Keratinocyte (primary cell): ENCODE measurements at regions not wholly inside any gene's neighbourhood (a gene's known extent, or its start where the extent isn't known, plus 50 kb on each side); places are given as distances from the start of the nearest gene placed in this dataset.

Source experiments
- DNase-seq: peaks from one replicate; pipeline ENCODE4 v3.0.0-alpha.2; 2011; ENCODE audit warnings: low read depth, missing footprints, low spot score
- FAIRE-seq: peaks from 2 replicates; lab custom pipeline; 2011; peaks lifted over from hg19 to GRCh38; lab: Jason Lieb, UNC
- H2AFZ ChIP-seq: 2 replicates; pipeline ENCODE4 v1.6.0; 2012; ENCODE audit warnings: low read length, control low read depth, inconsistent platforms; ENCODE audit not compliant: control insufficient read depth
- H3K27ac ChIP-seq: 2 replicates; pipeline ENCODE4 v1.5.1; 2011; ENCODE audit warnings: low read length; ENCODE audit not compliant: control insufficient read depth, insufficient read depth
- H3K27me3 ChIP-seq: 3 replicates; pipeline ENCODE4 v1.6.0; 2011; ENCODE audit warnings: low read length; ENCODE audit not compliant: control insufficient read depth, insufficient read depth; ENCODE audit errors: extremely low read depth
- H3K36me3 ChIP-seq, 2 experiments: 2 replicates in 1 of 2; 3 replicates in 1 of 2; pipeline ENCODE4 v1.5.1; 2011; ENCODE audit warnings: low read length in 2 of 2, mild to moderate bottlenecking in 1 of 2; ENCODE audit not compliant: control insufficient read depth in 2 of 2, insufficient read depth in 2 of 2; ENCODE audit errors: extremely low read depth in 1 of 2
- H3K4me1 ChIP-seq: 3 replicates; pipeline ENCODE4 v1.5.1; 2011; ENCODE audit warnings: low read length; ENCODE audit not compliant: control insufficient read depth, insufficient read depth; ENCODE audit errors: extremely low read depth
- H3K4me2 ChIP-seq: 3 replicates; pipeline ENCODE4 v1.6.0; 2011; ENCODE audit warnings: low read depth, low read length; ENCODE audit not compliant: control insufficient read depth, insufficient read depth; ENCODE audit errors: extremely low read depth
- H3K4me3 ChIP-seq, 3 experiments: fragments of 200-600 bp in 1 of 3; sonication (generic) in 1 of 3; 2 replicates in 2 of 3; 3 replicates in 1 of 3; pipeline ENCODE4 v1.5.1; 2011 to 2016; ENCODE audit warnings: low read length in 3 of 3, mild to moderate bottlenecking in 3 of 3, control low read depth in 2 of 3, inconsistent platforms in 1 of 3, low read depth in 1 of 3, mixed read lengths in 1 of 3, mixed run types in 1 of 3, moderate library complexity in 1 of 3; ENCODE audit not compliant: control insufficient read depth in 2 of 3, insufficient read depth in 2 of 3; ENCODE audit errors: extremely low read depth in 1 of 3
- H3K79me2 ChIP-seq: 2 replicates; pipeline ENCODE4 v1.6.0; 2012; ENCODE audit warnings: low read length; ENCODE audit not compliant: control insufficient read depth, insufficient read depth
- H3K9ac ChIP-seq: 3 replicates; pipeline ENCODE4 v1.6.0; 2011; ENCODE audit warnings: low read length; ENCODE audit not compliant: control insufficient read depth, insufficient read depth; ENCODE audit errors: extremely low read depth
- H3K9me1 ChIP-seq: 3 replicates; pipeline ENCODE4 v1.6.0; 2011; ENCODE audit warnings: low read length; ENCODE audit not compliant: control insufficient read depth, insufficient read depth; ENCODE audit errors: extremely low read depth
- H3K9me3 ChIP-seq: 2 replicates; pipeline ENCODE4 v1.5.1; 2012; ENCODE audit warnings: low read depth, low read length; ENCODE audit not compliant: control insufficient read depth
- H4K20me1 ChIP-seq: 3 replicates; pipeline ENCODE4 v1.6.0; 2011; ENCODE audit warnings: low read length; ENCODE audit not compliant: control insufficient read depth, insufficient read depth; ENCODE audit errors: extremely low read depth
- EZH2 ChIP-seq: IDR thresholded peaks from one replicate; pipeline ENCODE4 v1.6.1; 2012; ENCODE audit warnings: inconsistent platforms, mild to moderate bottlenecking, low read length, moderate library complexity
- dilution Hi-C: fragments of 300-500 bp; cut with MboI; formaldehyde crosslinking; loops from one replicate; pipeline ENCODE4 v1.7.0; 2020; ENCODE audit warnings: low sequenced_read_pairs; ENCODE audit not compliant: extremely low pct_ligation_motif_present
- TF ChIP-seq, protein P1 (sequence below), 3 experiments: IDR thresholded peaks in 1 of 3; conservative IDR thresholded peaks in 1 of 3; optimal IDR thresholded peaks in 1 of 3; 2 replicates in 2 of 3; 3 replicates in 1 of 3; pipeline versions ENCODE3 to v1.5.1; 2011; ENCODE audit warnings: low read length in 3 of 3, mild to moderate bottlenecking in 3 of 3, moderate library complexity in 2 of 3, control low read depth in 1 of 3, inconsistent platforms in 1 of 3; ENCODE audit not compliant: insufficient read depth in 2 of 3; ENCODE audit errors: extremely low read depth in 1 of 3

DNA sequence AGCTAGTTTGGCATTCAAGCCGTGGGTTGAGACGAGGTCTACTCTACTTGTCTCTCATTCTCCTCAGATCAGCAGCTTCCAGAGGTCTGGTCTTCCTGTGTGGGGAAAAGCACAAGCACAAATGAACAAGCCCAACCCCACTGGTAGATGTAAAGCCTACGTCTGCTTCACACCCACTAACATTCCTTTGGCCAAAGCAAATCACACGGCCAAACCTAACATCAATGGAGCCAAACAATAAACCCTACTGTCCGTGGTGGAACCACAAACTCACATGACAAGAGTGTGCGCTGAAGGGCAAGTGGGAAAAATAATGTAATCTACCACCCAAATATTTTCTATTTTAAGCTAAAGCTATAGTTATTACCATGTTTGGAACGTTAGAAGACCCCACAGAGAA is 179.3 kb upstream of the MGAT5 start:
- H3K4me3 ChIP-seq = no peak overlapping the region
- H3K27ac ChIP-seq = no peak overlapping the region
- no peaks in the 10 kb centered on the region for H3K4me1 ChIP-seq
- H4K20me1 ChIP-seq = no peaks in the 10 kb centered on the region
- no peak overlapping the region for H2AFZ ChIP-seq
- TF ChIP-seq EZH2 = no peak
- TF ChIP-seq, protein P1, sequence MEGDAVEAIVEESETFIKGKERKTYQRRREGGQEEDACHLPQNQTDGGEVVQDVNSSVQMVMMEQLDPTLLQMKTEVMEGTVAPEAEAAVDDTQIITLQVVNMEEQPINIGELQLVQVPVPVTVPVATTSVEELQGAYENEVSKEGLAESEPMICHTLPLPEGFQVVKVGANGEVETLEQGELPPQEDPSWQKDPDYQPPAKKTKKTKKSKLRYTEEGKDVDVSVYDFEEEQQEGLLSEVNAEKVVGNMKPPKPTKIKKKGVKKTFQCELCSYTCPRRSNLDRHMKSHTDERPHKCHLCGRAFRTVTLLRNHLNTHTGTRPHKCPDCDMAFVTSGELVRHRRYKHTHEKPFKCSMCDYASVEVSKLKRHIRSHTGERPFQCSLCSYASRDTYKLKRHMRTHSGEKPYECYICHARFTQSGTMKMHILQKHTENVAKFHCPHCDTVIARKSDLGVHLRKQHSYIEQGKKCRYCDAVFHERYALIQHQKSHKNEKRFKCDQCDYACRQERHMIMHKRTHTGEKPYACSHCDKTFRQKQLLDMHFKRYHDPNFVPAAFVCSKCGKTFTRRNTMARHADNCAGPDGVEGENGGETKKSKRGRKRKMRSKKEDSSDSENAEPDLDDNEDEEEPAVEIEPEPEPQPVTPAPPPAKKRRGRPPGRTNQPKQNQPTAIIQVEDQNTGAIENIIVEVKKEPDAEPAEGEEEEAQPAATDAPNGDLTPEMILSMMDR (optimal IDR thresholded peaks at IDR 0.05 in 1 of 3, IDR thresholded peaks at IDR 0.05 in 1 of 3, conservative IDR thresholded peaks at IDR 0.05 in 1 of 3; ENCODE audit: extremely low read depth in 1 of 3, insufficient read depth in 2 of 3, low read length in 3 of 3) = no peak
- no peaks in the 10 kb centered on the region for H3K9me3 ChIP-seq
- FAIRE-seq (no peak), DNase-seq (no peak)
- H3K36me3 ChIP-seq = no peaks in the 10 kb centered on the region
- no peak overlapping the region for H3K4me2 ChIP-seq
- H3K27me3 ChIP-seq = peaks cover 6% of the 10 kb centered on the region
- no peaks in the 10 kb centered on the region for H3K79me2 ChIP-seq
- dilution Hi-C loops = no loop called here
- H3K9me1 ChIP-seq = no peaks in the 10 kb centered on the region
- H3K9ac ChIP-seq = no peak overlapping the region

DNA sequence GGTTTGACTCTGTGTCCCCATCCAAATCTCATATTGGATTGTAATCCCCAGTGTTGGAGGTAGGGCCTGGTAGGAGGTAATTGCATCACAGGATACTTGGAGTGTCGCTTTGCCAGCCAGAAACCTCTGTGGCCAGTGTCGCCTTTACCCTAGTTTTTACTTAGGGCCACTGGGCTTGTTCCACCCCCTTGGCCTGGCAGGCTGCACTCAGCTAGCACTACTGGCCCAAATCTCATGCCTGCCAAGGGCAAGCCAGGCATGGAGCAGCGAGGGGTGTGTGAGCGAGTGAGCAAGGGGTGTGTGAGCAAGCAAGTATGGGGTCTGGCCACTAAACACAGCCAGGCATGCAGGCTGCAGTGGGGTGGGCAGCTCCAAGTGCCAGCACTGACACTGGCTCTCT is 178.7 kb upstream of the MGAT5 start:
- no peak for TF ChIP-seq EZH2
- TF ChIP-seq, protein P1 (optimal IDR thresholded peaks at IDR 0.05 in 1 of 3, IDR thresholded peaks at IDR 0.05 in 1 of 3, conservative IDR thresholded peaks at IDR 0.05 in 1 of 3; ENCODE audit: extremely low read depth in 1 of 3, insufficient read depth in 2 of 3, low read length in 3 of 3) = no peak
- FAIRE-seq (no peak), DNase-seq (no peak)
- H2AFZ ChIP-seq = no peak overlapping the region
- no peaks in the 10 kb centered on the region for H3K4me1 ChIP-seq
- no peaks in the 10 kb centered on the region for H3K9me1 ChIP-seq
- no peaks in the 10 kb centered on the region for H4K20me1 ChIP-seq
- no peaks in the 10 kb centered on the region for H3K9me3 ChIP-seq
- no peak overlapping the region for H3K4me3 ChIP-seq
- no peaks in the 10 kb centered on the region for H3K79me2 ChIP-seq
- H3K9ac ChIP-seq = no peak overlapping the region
- no peaks in the 10 kb centered on the region for H3K36me3 ChIP-seq
- no peak overlapping the region for H3K4me2 ChIP-seq
- H3K27ac ChIP-seq = no peak overlapping the region
- dilution Hi-C loops = no loop called here
- H3K27me3 ChIP-seq = peaks cover 9% of the 10 kb centered on the region
